ENCODE measurements at regions not wholly inside any gene's neighbourhood (a gene's known extent, or its start where the extent isn't known, plus 50 kb on each side); places are given as distances from the start of the nearest gene placed in this dataset.

DNA sequence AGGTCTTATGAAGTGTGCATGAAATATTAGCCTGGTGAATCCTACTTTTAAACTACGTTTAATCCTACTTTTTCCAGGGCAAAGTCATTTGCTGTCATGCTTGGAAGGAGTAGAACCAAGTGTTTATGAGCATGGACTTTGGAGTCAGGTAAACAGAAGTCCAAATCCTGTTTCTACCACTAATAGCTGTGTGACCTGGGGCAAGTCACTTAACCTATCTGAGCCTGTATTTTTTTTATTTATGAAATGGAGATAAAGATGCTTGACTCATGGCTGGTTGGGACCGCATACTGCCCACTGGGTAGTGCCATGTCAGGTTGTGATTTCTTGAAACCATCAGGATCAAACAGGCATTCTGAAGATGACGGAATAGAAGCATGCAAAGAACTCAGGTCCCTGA, 249.6 kb downstream of the BAMBI start:
- peaks cover 9% of the 10 kb centered on the region for H3K27me3 Mint-ChIP-seq
- H3K27ac Mint-ChIP-seq, result no peak overlapping the region
- H3K36me3 Mint-ChIP-seq, result no peaks in the 10 kb centered on the region
- ATAC-seq, result no peak
- H3K4me3 Mint-ChIP-seq, result no peak overlapping the region
- no peaks in the 10 kb centered on the region for H3K4me1 Mint-ChIP-seq
- H3K9me3 Mint-ChIP-seq, result peaks cover 5% of the 10 kb centered on the region

DNA sequence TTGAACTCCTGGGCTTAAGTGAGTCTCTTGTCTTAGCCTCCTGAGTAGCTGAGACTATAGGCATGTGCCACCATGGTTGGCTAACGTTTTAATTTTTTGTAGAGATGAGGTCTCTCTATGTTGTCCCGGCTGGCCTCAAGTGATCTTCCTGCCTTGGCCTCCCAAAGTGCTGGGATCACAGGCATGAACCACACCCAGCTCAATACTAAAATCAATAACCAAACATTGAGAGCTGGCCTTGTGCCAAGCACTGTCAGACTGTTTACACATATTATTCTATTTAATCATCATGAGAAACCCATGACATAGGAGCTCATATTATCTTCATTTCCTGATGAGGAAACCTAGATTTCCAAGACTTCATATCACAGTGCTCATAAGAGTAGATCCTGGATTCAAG, 251.2 kb downstream of the BAMBI start:
- no peak for ATAC-seq
- no peaks in the 10 kb centered on the region for H3K36me3 Mint-ChIP-seq
- H3K27ac Mint-ChIP-seq, result no peak overlapping the region
- H3K9me3 Mint-ChIP-seq, result peaks cover 5% of the 10 kb centered on the region
- H3K27me3 Mint-ChIP-seq, result peaks cover 9% of the 10 kb centered on the region
- H3K4me1 Mint-ChIP-seq, result no peaks in the 10 kb centered on the region
- H3K4me3 Mint-ChIP-seq, result no peak overlapping the region

DNA sequence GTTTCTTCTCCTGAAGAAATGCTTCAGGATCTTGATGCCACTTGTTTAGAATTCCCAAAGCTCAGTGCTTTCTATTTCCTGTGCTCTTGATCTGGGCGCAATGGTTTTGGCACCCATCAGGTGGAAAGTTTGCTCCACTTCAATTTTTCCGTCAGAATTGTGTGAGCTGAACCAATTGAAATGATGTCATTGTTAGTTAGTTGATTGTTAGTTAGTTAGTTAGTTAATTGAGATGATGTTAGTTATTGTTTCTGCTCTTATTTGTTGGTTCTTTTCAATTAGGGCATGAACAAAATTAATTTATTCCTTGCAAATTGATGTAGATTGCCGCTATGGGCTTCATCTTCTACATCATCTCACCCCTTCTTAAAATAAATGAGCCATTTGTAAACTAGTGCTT, 252.6 kb downstream of the BAMBI start:
- no peaks in the 10 kb centered on the region for H3K36me3 Mint-ChIP-seq
- H3K4me3 Mint-ChIP-seq, result no peak overlapping the region
- no peak for ATAC-seq
- no peak overlapping the region for H3K27ac Mint-ChIP-seq
- H3K9me3 Mint-ChIP-seq, result peaks cover 5% of the 10 kb centered on the region
- H3K27me3 Mint-ChIP-seq, result peaks cover 7% of the 10 kb centered on the region
- no peaks in the 10 kb centered on the region for H3K4me1 Mint-ChIP-seq

DNA sequence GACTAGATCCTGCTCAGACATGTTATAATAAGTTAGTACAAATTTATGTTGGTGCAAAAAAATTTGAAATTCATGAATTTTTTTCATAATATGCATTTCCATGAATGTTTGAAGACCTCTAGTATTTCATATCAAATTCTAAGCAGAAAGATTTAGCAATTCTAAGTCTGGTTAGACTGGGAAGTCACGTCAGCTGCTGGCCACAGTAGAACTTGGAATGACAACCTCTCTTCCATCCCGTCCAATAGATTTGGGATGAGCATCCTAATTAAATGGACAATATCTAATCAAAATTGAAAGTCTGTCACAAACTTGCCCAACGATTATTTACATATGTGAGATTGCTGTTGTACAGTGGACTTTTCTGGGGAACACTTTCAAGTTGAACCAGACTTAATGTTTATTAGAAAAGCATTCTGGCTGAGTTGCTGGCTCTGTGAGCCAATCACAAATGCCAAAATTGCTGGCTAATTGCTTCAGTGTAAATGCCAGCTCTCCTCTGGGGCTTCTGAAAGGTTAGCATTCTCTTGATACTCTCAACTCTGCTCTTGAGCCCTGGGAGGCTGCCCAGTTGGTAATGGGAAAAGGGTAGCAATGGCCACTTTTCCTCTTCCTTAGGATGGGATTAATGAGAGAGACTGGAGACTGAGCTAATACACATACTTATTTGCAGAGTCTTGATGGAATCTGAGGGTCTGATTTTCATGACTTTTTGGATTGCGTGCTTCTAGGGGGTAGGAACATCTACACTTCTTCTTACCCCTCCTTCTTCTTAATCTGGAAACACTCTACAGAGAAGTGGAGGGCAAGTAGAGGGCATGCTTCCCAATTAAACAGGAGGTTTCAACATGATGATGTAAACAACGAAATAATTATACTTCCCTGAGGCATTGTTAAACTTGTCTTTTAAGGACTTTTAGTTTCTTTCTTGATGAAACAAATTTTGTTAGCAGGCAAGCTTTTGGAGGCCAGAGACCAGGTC, 253.5 kb downstream of the BAMBI start:
- H3K4me1 Mint-ChIP-seq, result no peaks in the 10 kb centered on the region
- peaks cover 5% of the 10 kb centered on the region for H3K9me3 Mint-ChIP-seq
- H3K27me3 Mint-ChIP-seq, result no peaks in the 10 kb centered on the region
- no peak overlapping the region for H3K27ac Mint-ChIP-seq
- ATAC-seq, result no peak
- no peak overlapping the region for H3K4me3 Mint-ChIP-seq
- no peaks in the 10 kb centered on the region for H3K36me3 Mint-ChIP-seq

DNA sequence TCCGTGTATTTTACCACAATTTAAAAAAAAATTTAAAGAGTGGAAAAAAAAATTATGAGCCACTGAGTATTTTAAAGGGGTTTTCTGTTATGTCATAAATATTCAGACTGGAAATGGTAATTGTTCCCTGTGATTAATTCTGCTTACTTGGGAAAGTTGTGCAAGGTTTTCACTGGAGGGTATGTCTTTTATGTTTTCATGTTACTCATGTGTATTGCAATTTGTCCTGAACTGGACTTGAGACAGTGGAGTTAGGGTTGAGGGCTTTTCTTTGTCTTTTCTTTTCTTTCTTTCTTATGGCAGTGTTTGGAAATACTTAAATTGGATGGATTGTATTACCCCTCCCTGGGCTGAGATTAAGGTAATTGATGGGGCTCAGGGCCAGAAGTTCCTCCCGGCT, 257.7 kb downstream of the BAMBI start:
- H3K4me1 Mint-ChIP-seq, result no peaks in the 10 kb centered on the region
- H3K27ac Mint-ChIP-seq, result no peak overlapping the region
- ATAC-seq, result no peak
- no peaks in the 10 kb centered on the region for H3K27me3 Mint-ChIP-seq
- no peak overlapping the region for H3K4me3 Mint-ChIP-seq
- no peaks in the 10 kb centered on the region for H3K36me3 Mint-ChIP-seq
- no peaks in the 10 kb centered on the region for H3K9me3 Mint-ChIP-seq

DNA sequence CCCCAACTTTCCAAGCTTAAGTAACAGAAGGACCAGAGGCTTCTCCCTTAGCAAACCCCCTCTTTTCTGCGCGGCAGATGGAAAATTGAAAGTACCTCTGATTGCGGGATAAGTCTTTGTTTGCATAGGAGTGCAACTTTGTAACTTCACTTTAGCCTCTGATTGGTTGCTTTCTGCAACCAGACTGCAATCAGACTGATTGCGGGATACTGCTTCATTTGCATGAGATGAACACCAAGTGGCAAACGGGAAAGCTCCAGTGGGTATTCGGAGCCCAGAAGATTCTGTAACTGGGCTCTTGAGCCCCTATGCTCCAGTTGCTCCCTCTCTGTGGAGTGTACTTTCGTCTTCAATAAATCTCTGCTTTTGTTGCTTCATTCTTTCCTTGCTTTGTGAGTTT, 260.6 kb downstream of the BAMBI start:
- no peaks in the 10 kb centered on the region for H3K4me1 Mint-ChIP-seq
- no peaks in the 10 kb centered on the region for H3K36me3 Mint-ChIP-seq
- no peak for ATAC-seq
- no peak overlapping the region for H3K27ac Mint-ChIP-seq
- no peaks in the 10 kb centered on the region for H3K9me3 Mint-ChIP-seq
- no peaks in the 10 kb centered on the region for H3K27me3 Mint-ChIP-seq
- no peak overlapping the region for H3K4me3 Mint-ChIP-seq

DNA sequence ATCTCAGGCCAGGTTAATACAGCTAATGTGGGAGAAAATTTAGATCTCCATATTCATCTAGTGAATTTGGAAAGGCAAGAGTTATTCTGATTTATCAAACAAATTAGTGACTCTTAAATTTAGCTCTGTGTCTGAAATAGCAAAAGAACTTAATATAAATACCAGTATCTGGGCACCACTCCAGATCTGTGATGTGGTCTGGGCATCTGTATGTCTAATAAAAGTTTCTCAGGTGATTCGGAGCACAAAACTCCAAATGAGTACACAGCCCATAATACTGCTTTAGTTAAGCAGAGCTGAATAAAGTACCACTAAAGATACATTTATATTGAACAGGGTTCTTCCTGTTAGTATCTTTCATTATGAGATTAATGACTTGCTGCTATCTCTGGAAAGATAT, 261.4 kb downstream of the BAMBI start:
- no peaks in the 10 kb centered on the region for H3K9me3 Mint-ChIP-seq
- no peaks in the 10 kb centered on the region for H3K36me3 Mint-ChIP-seq
- no peaks in the 10 kb centered on the region for H3K4me1 Mint-ChIP-seq
- H3K27me3 Mint-ChIP-seq, result no peaks in the 10 kb centered on the region
- no peak overlapping the region for H3K4me3 Mint-ChIP-seq
- no peak overlapping the region for H3K27ac Mint-ChIP-seq
- ATAC-seq, result no peak

DNA sequence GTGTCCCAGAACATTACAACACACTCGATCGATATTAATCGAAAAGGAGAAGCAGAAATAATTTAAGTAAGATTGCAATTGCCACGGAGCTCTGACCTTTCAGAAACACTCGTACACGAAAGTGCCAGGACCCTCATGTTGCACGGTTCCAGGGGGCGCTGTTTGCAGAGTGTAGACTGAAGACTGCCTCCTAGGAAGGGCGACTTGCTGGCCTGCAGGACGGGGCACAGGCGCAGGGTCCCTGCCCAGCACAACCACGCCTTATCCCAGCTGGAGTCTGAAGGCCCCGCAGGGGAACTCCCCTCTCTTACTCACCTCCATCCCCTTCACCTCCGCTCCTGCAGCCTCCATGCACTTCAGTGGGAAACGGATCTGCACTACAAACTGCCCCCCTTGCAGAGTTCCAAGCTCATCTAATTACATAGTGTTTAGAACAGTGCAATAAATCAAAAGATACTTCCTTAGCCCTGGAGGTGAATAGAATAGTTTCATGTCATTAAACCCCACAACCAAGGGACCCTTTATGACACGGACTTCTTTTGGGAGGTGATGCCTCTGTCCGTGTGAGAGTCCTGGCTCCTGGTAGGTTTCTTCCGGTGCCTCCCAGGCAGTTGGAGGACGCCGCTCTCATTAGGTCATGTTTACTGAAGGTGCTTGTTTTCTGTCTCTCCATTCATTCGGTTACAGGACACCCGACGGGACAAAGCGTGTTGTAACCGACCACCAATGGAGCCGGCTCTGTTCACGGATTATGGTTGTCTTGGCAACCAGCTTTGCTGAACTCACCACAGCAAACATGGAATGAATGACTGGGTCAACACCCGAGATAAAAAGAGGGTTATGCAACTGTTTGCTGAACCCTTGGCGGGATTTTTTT, 262.2 kb downstream of the BAMBI start:
- H3K4me3 Mint-ChIP-seq, result no peak overlapping the region
- H3K27ac Mint-ChIP-seq, result no peak overlapping the region
- no peaks in the 10 kb centered on the region for H3K9me3 Mint-ChIP-seq
- no peaks in the 10 kb centered on the region for H3K4me1 Mint-ChIP-seq
- no peak for ATAC-seq
- no peaks in the 10 kb centered on the region for H3K27me3 Mint-ChIP-seq
- H3K36me3 Mint-ChIP-seq, result no peaks in the 10 kb centered on the region

DNA sequence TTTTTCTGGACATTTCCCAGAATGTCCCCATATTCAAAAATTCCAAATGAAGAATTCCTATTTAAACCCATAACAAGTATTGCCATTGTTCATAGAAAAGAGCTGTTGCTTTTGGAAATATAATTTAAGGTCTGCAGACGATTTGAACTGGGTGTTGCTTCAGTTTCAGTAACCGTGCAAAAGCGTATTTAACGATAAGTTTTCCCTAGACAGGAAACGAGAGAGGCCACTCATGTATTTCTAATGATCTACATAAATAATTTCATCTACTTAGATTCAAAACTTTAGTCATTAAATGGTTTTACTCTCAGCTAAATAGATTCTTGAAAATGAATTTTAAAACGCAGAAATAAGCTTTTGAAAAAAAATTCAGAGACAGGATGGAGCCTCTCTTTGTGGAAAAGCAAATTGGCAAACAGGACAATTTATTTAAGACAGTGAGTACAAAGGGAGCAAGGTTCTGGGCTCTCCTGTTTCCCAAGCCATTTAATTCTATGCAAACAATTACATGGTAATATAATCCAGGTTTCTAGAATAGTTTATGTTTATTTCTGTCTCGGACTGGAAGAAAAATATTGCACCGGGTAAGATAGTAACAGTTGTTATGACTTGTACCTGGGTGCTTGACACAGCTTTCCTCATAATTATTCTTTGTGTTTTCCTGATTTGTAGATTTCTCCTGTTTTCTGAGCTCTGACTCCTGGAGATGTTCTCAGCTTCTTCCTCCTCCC, 263.0 kb downstream of the BAMBI start:
- Mint-ChIP-seq H3K9me3 (no peaks in the 10 kb centered on the region), H3K36me3 (no peaks in the 10 kb centered on the region), H3K4me1 (no peaks in the 10 kb centered on the region), H3K4me3 (no peak overlapping the region), H3K27ac (no peak overlapping the region), H3K27me3 (no peaks in the 10 kb centered on the region)
- no peak for ATAC-seq

DNA sequence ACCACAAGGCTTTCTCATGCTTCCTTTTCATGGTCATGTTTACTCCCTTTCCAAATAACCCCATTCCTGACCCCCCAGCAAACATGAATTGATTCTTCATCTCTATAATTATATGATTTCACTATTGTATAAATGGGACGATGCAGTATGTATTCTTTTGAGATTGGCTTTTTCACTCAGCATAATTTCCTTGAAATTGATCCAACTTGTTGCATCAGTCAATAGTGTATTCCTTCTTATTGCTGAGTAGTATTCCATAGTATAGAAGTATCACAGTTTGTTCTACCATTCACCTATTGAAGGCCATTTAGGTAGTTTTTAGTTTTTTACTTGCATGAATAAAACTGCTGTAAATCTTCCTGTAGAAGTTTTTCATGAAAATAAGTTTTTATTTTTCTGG, 264.7 kb downstream of the BAMBI start:
- Mint-ChIP-seq H3K9me3 (no peaks in the 10 kb centered on the region), H3K27me3 (no peaks in the 10 kb centered on the region), H3K4me1 (no peaks in the 10 kb centered on the region), H3K27ac (no peak overlapping the region), H3K36me3 (no peaks in the 10 kb centered on the region), H3K4me3 (no peak overlapping the region)
- no peak for ATAC-seq

DNA sequence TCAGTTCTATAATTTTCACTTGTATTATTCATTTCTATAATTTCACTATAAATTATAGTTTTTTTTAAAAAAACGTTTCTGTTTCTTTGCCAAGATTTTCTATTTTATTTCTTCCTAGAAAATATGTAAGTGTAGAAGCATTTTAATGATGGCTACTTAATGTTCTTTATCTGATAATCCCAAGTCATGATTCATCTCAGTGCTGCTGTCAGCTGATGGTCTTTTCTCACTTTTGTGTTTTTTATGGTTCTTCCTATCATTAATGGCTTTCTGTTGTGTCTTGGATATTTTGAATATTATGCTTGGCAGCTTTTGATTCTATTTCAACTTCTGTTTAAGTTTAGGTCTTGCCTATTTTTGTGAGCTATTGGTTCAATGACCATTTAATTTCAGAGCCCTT, 268.6 kb downstream of the BAMBI start:
- H3K9me3 Mint-ChIP-seq, result no peaks in the 10 kb centered on the region
- H3K4me1 Mint-ChIP-seq, result no peaks in the 10 kb centered on the region
- no peak for ATAC-seq
- no peak overlapping the region for H3K4me3 Mint-ChIP-seq
- H3K36me3 Mint-ChIP-seq, result no peaks in the 10 kb centered on the region
- no peak overlapping the region for H3K27ac Mint-ChIP-seq
- no peaks in the 10 kb centered on the region for H3K27me3 Mint-ChIP-seq

DNA sequence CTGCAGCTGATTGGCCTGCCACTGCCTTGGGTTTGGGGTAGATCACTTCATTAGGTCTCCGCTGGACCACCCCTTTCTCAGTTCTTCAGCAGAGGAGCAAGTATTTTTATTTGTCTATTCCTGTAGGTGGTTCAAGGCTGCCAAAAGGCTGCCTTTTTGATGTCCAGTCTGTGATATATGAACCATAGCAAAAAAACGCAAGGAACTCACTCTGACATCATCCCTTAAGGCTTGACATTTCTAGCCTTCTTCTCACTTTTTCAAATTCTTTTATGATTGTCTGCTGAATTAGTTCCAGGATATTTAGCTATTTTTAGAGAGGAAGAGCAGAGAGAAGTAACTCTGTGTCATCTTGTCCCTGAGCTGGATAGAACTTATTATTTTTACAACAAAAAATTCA, 269.2 kb downstream of the BAMBI start:
- Mint-ChIP-seq H3K9me3 (no peaks in the 10 kb centered on the region), H3K4me3 (no peak overlapping the region), H3K36me3 (no peaks in the 10 kb centered on the region), H3K27ac (no peak overlapping the region), H3K4me1 (no peaks in the 10 kb centered on the region), H3K27me3 (no peaks in the 10 kb centered on the region)
- ATAC-seq, result no peak

DNA sequence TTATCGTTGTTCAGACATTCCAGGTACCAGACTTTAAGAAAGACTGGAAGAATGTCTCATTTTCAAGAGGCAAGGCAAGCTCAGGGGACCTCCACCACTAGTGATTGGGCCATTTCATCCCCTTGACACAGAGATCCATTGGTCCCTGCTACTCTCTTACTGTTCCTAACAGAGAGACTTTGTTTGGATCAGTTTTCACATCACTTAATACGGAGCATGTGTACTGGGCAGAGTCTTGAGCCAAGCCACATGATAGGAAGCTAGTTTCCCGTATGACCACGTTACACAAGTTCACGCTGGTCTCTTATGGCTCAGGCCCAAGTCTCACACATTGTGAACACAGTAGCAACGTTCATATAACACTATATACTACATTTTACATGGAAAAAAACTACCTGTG, 269.9 kb downstream of the BAMBI start:
- H3K36me3 Mint-ChIP-seq, result no peaks in the 10 kb centered on the region
- no peak overlapping the region for H3K27ac Mint-ChIP-seq
- peaks cover 7% of the 10 kb centered on the region for H3K27me3 Mint-ChIP-seq
- no peak for ATAC-seq
- no peak overlapping the region for H3K4me3 Mint-ChIP-seq
- H3K9me3 Mint-ChIP-seq, result no peaks in the 10 kb centered on the region
- H3K4me1 Mint-ChIP-seq, result no peaks in the 10 kb centered on the region

DNA sequence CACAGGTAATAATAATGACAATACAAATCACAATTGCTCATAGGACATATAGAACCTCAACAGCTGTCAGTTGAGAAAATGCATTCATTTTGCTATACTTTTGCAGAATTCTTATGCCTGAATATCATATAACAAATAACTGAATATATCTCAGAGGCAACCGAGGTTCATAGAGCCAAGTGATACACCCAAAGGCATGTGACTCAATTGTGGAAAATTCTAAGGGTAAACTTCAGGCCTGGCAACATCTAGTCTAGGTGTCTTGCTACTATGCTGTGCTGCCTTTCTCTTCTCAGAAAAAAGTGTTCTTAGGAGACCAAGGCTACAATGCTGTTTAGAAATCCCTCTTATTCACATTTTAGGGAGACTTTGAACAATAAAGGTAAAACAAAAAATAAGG, 270.7 kb downstream of the BAMBI start:
- no peak overlapping the region for H3K4me3 Mint-ChIP-seq
- H3K36me3 Mint-ChIP-seq, result no peaks in the 10 kb centered on the region
- no peak for ATAC-seq
- H3K27ac Mint-ChIP-seq, result no peak overlapping the region
- H3K27me3 Mint-ChIP-seq, result peaks cover 16% of the 10 kb centered on the region
- H3K4me1 Mint-ChIP-seq, result no peaks in the 10 kb centered on the region
- no peaks in the 10 kb centered on the region for H3K9me3 Mint-ChIP-seq
